Upper lobe of left lung (tissue), 4 donors: ENCODE measurements at regions not wholly inside any gene's neighbourhood (a gene's known extent, or its start where the extent isn't known, plus 50 kb on each side); places are given as distances from the start of the nearest gene placed in this dataset.

Source experiments
- CTCF ChIP-seq, 6 experiments: fragments of 450-650 bp in 4 of 6; fragments of 200-600 bp in 2 of 6; sonication (generic) in 2 of 6; IDR thresholded peaks; one replicate each; pipeline ENCODE4 v1.5.1; 2016 to 2019; ENCODE audit warnings: antibody characterized with exemption in 6 of 6
- POLR2A ChIP-seq, 4 donors: fragments of 450-650 bp; IDR thresholded peaks; one replicate each; pipeline ENCODE4 v1.5.1; 2016 to 2017; ENCODE audit warnings: antibody characterized with exemption in 4 of 4, mild to moderate bottlenecking in 2 of 4

- no peak for TF ChIP-seq CTCF (IDR thresholded peaks at IDR 0.05)
- TF ChIP-seq POLR2A (IDR thresholded peaks at IDR 0.05): no peak
Measured at GRCh38 chr1:43071241-43071640, 100.8 kb downstream of the EBNA1BP2 start.
